GM06990 (cell line): ENCODE measurements at regions not wholly inside any gene's neighbourhood (a gene's known extent, or its start where the extent isn't known, plus 50 kb on each side); places are given as distances from the start of the nearest gene placed in this dataset.

Source experiments
- DNase-seq: peaks from one replicate; pipeline ENCODE4 v3.0.0-alpha.2; 2011; ENCODE audit not compliant: insufficient read length; ENCODE audit errors: extremely low read depth
- H3K27me3 ChIP-seq: replicated peaks from 2 replicates; pipeline ENCODE4 v1.6.0; 2011; ENCODE audit warnings: low read length; ENCODE audit not compliant: control insufficient read depth, insufficient read depth
- H3K36me3 ChIP-seq: 2 replicates; pipeline ENCODE4 v1.5.1; 2011; ENCODE audit warnings: low read length; ENCODE audit not compliant: control insufficient read depth, insufficient read depth
- H3K4me3 ChIP-seq: replicated peaks from 2 replicates; pipeline ENCODE4 v1.5.1; 2011; ENCODE audit warnings: low read depth, mild to moderate bottlenecking, control low read depth, low read length
- CTCF ChIP-seq: IDR thresholded peaks from 2 replicates; pipeline ENCODE4 v1.5.1; 2011; ENCODE audit warnings: low read length, control low read depth, mild to moderate bottlenecking, inconsistent platforms; ENCODE audit not compliant: insufficient read depth, poor library complexity, severe bottlenecking

GRCh38 chr17:17419166-17419565 lies 57.6 kb upstream of the MED9 start:
- H3K4me3 ChIP-seq: no peak overlapping the region
- TF ChIP-seq CTCF: no peak
- no peaks in the 10 kb centered on the region; the same call in 1 of the 2 replicates for H3K27me3 ChIP-seq
- no peak for DNase-seq
- H3K36me3 ChIP-seq: no peaks in the 10 kb centered on the region

- H3K36me3 ChIP-seq: no peaks in the 10 kb centered on the region
- no peak for DNase-seq
- H3K27me3 ChIP-seq: no peaks in the 10 kb centered on the region; the same call in 1 of the 2 replicates
- no peak for TF ChIP-seq CTCF
- no peak overlapping the region for H3K4me3 ChIP-seq
Observed at GRCh38 chr17:17419631-17420030, 57.2 kb upstream of the MED9 start.

GRCh38 chr17:17420082-17420481 lies 56.7 kb upstream of the MED9 start:
- TF ChIP-seq CTCF: no peak
- no peak for DNase-seq
- H3K4me3 ChIP-seq: no peak overlapping the region

GRCh38 chr17:17420561-17421269 lies 56.1 kb upstream of the MED9 start:
- no peak for DNase-seq
- no peak for TF ChIP-seq CTCF
- Histone ChIP-seq H3K27me3 (no peaks in the 10 kb centered on the region; the same call in 1 of the 2 replicates), H3K36me3 (no peaks in the 10 kb centered on the region), H3K4me3 (no peak overlapping the region)

More at GRCh38 chr17:17420082-17420481, 56.7 kb upstream of the MED9 start:
- Histone ChIP-seq H3K36me3 (no peaks in the 10 kb centered on the region), H3K27me3 (no peaks in the 10 kb centered on the region; the same call in 1 of the 2 replicates)

- no peak for DNase-seq
- Histone ChIP-seq H3K4me3 (no peak overlapping the region), H3K27me3 (no peaks in the 10 kb centered on the region; the same call in 1 of the 2 replicates), H3K36me3 (no peaks in the 10 kb centered on the region)
- TF ChIP-seq CTCF: no peak
Observed at GRCh38 chr17:17421346-17422216, 55.2 kb upstream of the MED9 start.
